Ovary (tissue), 3 donors: ENCODE measurements at regions not wholly inside any gene's neighbourhood (a gene's known extent, or its start where the extent isn't known, plus 50 kb on each side); places are given as distances from the start of the nearest gene placed in this dataset.

Source experiments
- EP300 ChIP-seq: sonication (generic); formaldehyde crosslinking; IDR thresholded peaks from one replicate; pipeline ENCODE4 v1.6.1; 2017; ENCODE audit warnings: antibody characterized with exemption
- POLR2A ChIP-seq: fragments of 450-650 bp; IDR thresholded peaks from one replicate; pipeline ENCODE4 v1.6.1; 2017; ENCODE audit warnings: antibody characterized with exemption, mild to moderate bottlenecking, moderate library complexity
- TF ChIP-seq, protein P1 (sequence below), 3 donors: fragments of 450-650 bp in 2 of 3; fragments of 200-600 bp in 1 of 3; IDR thresholded peaks; one replicate each; pipeline versions ENCODE4 v1.5.1 to v1.8.0; 2016 to 2022; ENCODE audit warnings: antibody characterized with exemption in 3 of 3, mild to moderate bottlenecking in 1 of 3
- donor health status: DM: no; HTN: no; CAD: no.

DNA sequence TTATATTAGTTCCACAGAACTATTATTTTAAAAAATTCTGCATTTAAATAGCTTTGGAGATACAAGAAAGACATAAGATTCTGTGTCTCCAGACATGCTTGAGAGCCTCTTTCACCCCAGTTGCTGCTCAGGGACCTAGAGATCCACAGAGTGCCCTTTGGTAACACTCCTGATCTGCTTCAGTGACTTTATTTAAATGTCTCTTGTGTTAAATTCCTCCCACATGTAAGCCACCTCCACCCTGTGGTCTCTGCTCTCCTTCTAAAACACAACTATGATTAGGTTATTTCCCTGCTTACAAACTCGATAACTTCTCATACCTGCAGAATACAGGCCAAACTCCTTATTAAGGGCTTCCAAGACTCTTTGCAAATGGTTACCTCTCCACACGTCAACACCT is 141.0 kb downstream of the RFC3 start:
- TF ChIP-seq EP300 (no peak), POLR2A (no peak)
- TF ChIP-seq, protein P1, sequence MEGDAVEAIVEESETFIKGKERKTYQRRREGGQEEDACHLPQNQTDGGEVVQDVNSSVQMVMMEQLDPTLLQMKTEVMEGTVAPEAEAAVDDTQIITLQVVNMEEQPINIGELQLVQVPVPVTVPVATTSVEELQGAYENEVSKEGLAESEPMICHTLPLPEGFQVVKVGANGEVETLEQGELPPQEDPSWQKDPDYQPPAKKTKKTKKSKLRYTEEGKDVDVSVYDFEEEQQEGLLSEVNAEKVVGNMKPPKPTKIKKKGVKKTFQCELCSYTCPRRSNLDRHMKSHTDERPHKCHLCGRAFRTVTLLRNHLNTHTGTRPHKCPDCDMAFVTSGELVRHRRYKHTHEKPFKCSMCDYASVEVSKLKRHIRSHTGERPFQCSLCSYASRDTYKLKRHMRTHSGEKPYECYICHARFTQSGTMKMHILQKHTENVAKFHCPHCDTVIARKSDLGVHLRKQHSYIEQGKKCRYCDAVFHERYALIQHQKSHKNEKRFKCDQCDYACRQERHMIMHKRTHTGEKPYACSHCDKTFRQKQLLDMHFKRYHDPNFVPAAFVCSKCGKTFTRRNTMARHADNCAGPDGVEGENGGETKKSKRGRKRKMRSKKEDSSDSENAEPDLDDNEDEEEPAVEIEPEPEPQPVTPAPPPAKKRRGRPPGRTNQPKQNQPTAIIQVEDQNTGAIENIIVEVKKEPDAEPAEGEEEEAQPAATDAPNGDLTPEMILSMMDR (IDR thresholded peaks at IDR 0.05): no peak
